SH-SY5Y (cell line): ENCODE measurements at regions not wholly inside any gene's neighbourhood (a gene's known extent, or its start where the extent isn't known, plus 50 kb on each side); places are given as distances from the start of the nearest gene placed in this dataset.

Experiments
- GATA2 ChIP-seq: IDR thresholded peaks from 2 replicates; pipeline ENCODE4 v1.6.1; 2011; ENCODE audit warnings: mild to moderate bottlenecking, low read depth, low read length
- GATA3 ChIP-seq: IDR thresholded peaks from 2 replicates; pipeline ENCODE4 v1.6.1; 2011; ENCODE audit warnings: low read depth, mild to moderate bottlenecking, low read length, moderate library complexity

- no peak for TF ChIP-seq GATA2
- TF ChIP-seq GATA3, result no peak
Observed at GRCh38 chr17:68789203-68789962, 165.8 kb downstream of the ABCA8 start.

GRCh38 chr17:68785565-68786486, 169.4 kb downstream of the ABCA8 start:
- TF ChIP-seq GATA2, result no peak
- TF ChIP-seq GATA3, result no peak

GRCh38 chr17:68784431-68784830, 170.8 kb downstream of the ABCA8 start:
- no peak for TF ChIP-seq GATA2
- TF ChIP-seq GATA3, result no peak

- TF ChIP-seq GATA2 (no peak), GATA3 (no peak)
Observed at GRCh38 chr17:68783861-68784260, 171.3 kb downstream of the ABCA8 start.

- no peak for TF ChIP-seq GATA3
- no peak for TF ChIP-seq GATA2
Observed at GRCh38 chr17:68782789-68783188, 172.4 kb downstream of the ABCA8 start.

GRCh38 chr17:68780596-68780995, 174.6 kb downstream of the ABCA8 start:
- no peak for TF ChIP-seq GATA3
- TF ChIP-seq GATA2, result no peak

GRCh38 chr17:68778726-68779125, 176.5 kb downstream of the ABCA8 start:
- TF ChIP-seq GATA2, result no peak
- no peak for TF ChIP-seq GATA3

- TF ChIP-seq GATA2, result no peak
- no peak for TF ChIP-seq GATA3
Observed at GRCh38 chr17:68777856-68778694, 176.9 kb upstream of the FAM20A start.

- TF ChIP-seq GATA3 (no peak), GATA2 (no peak)
Observed at GRCh38 chr17:68777243-68777855, 176.2 kb upstream of the FAM20A start.

- no peak for TF ChIP-seq GATA2
Observed at GRCh38 chr17:68776451-68776850, 175.3 kb upstream of the FAM20A start.

- TF ChIP-seq GATA2 (no peak), GATA3 (no peak)
Observed at GRCh38 chr17:68775969-68776368, 174.8 kb upstream of the FAM20A start.

- TF ChIP-seq GATA2 (no peak), GATA3 (no peak)
Observed at GRCh38 chr17:68775318-68775717, 174.2 kb upstream of the FAM20A start.

- no peak for TF ChIP-seq GATA3
- TF ChIP-seq GATA2, result no peak
Observed at GRCh38 chr17:68771867-68772515, 170.8 kb upstream of the FAM20A start.
